Activated naive CD4-positive, alpha-beta T cell treated with anti-CD3 and anti-CD28 coated beads, Interleukin-2, amount 10 ng/mL, durations not matched to agents 7 days and 5 days (primary cell): ENCODE measurements at regions not wholly inside any gene's neighbourhood (a gene's known extent, or its start where the extent isn't known, plus 50 kb on each side); places are given as distances from the start of the nearest gene placed in this dataset.

Experiments used
- CTCF ChIA-PET: fragments of 350-600 bp; sonication (Branson Sonifier 250); formaldehyde crosslinking; loops from one replicate; lab custom pipeline; 2021; ENCODE audit warnings: antibody characterized with exemption; lab: Charles Lee
- DNase-seq: peaks from one replicate; pipeline ENCODE4 v3.0.0-alpha.2; 2020
- H3K27ac Mint-ChIP-seq: one replicate; pipeline ENCODE4 v1.8.0; 2021; ENCODE audit warnings: mild to moderate bottlenecking, moderate library complexity, mixed read lengths
- H3K27me3 Mint-ChIP-seq: one replicate; pipeline ENCODE4 v1.8.0; 2021; ENCODE audit warnings: mild to moderate bottlenecking, mixed read lengths
- H3K36me3 Mint-ChIP-seq: one replicate; pipeline ENCODE4 v1.8.0; 2021; ENCODE audit warnings: mixed read lengths
- H3K4me1 Mint-ChIP-seq: one replicate; pipeline ENCODE4 v1.8.0; 2021; ENCODE audit warnings: mixed read lengths
- H3K4me3 Mint-ChIP-seq: one replicate; pipeline ENCODE4 v1.8.0; 2021; ENCODE audit warnings: mild to moderate bottlenecking, moderate library complexity, mixed read lengths
- H3K9me3 Mint-ChIP-seq: one replicate; pipeline ENCODE4 v1.8.0; 2021; ENCODE audit warnings: mixed read lengths

GRCh38 chr4:185862340-185862739 lies 50.3 kb upstream of the SORBS2 start:
- Mint-ChIP-seq H3K4me3 (no peak overlapping the region), H3K4me1 (no peaks in the 10 kb centered on the region), H3K9me3 (no peaks in the 10 kb centered on the region), H3K36me3 (no peaks in the 10 kb centered on the region), H3K27me3 (no peaks in the 10 kb centered on the region), H3K27ac (no peak overlapping the region)
- CTCF ChIA-PET: no interaction called here
- DNase-seq: no peak

- Mint-ChIP-seq H3K27ac (no peak overlapping the region), H3K4me1 (no peaks in the 10 kb centered on the region), H3K9me3 (no peaks in the 10 kb centered on the region), H3K36me3 (no peaks in the 10 kb centered on the region), H3K4me3 (no peak overlapping the region), H3K27me3 (no peaks in the 10 kb centered on the region)
- CTCF ChIA-PET: no interaction called here
- DNase-seq: no peak
Measured at GRCh38 chr4:185863946-185864345, 52.0 kb upstream of the SORBS2 start.

- CTCF ChIA-PET: no interaction called here
- peaks cover 4% of the 10 kb centered on the region for H3K27me3 Mint-ChIP-seq
- no peak overlapping the region for H3K27ac Mint-ChIP-seq
- H3K4me3 Mint-ChIP-seq: no peak overlapping the region
- H3K9me3 Mint-ChIP-seq: no peaks in the 10 kb centered on the region
- DNase-seq: no peak
- H3K36me3 Mint-ChIP-seq: no peaks in the 10 kb centered on the region
- no peaks in the 10 kb centered on the region for H3K4me1 Mint-ChIP-seq
Measured at GRCh38 chr4:185865901-185866328, 53.9 kb upstream of the SORBS2 start.

- H3K4me3 Mint-ChIP-seq: no peak overlapping the region
- CTCF ChIA-PET: no interaction called here
- H3K27ac Mint-ChIP-seq: no peak overlapping the region
- H3K27me3 Mint-ChIP-seq: peaks cover 4% of the 10 kb centered on the region
- no peaks in the 10 kb centered on the region for H3K9me3 Mint-ChIP-seq
- no peaks in the 10 kb centered on the region for H3K36me3 Mint-ChIP-seq
- DNase-seq: no peak
- H3K4me1 Mint-ChIP-seq: no peaks in the 10 kb centered on the region
Measured at GRCh38 chr4:185867770-185868169, 55.8 kb upstream of the SORBS2 start.

GRCh38 chr4:185868983-185869382 lies 57.0 kb upstream of the SORBS2 start:
- Mint-ChIP-seq H3K4me1 (no peaks in the 10 kb centered on the region), H3K9me3 (no peaks in the 10 kb centered on the region), H3K27me3 (peaks cover 4% of the 10 kb centered on the region), H3K4me3 (no peak overlapping the region), H3K27ac (no peak overlapping the region), H3K36me3 (no peaks in the 10 kb centered on the region)
- no peak for DNase-seq
- CTCF ChIA-PET: no interaction called here

- Mint-ChIP-seq H3K9me3 (no peaks in the 10 kb centered on the region), H3K4me3 (no peak overlapping the region), H3K36me3 (no peaks in the 10 kb centered on the region), H3K27ac (no peak overlapping the region), H3K27me3 (peaks cover 4% of the 10 kb centered on the region), H3K4me1 (no peaks in the 10 kb centered on the region)
- CTCF ChIA-PET: no interaction called here
- no peak for DNase-seq
Measured at GRCh38 chr4:185869427-185869826, 57.4 kb upstream of the SORBS2 start.

- Mint-ChIP-seq H3K36me3 (no peaks in the 10 kb centered on the region), H3K4me1 (no peaks in the 10 kb centered on the region), H3K27me3 (peaks cover 4% of the 10 kb centered on the region), H3K4me3 (no peak overlapping the region), H3K27ac (no peak overlapping the region), H3K9me3 (no peaks in the 10 kb centered on the region)
- no peak for DNase-seq
- CTCF ChIA-PET: no interaction called here
Measured at GRCh38 chr4:185870366-185870765, 58.4 kb upstream of the SORBS2 start.

- H3K36me3 Mint-ChIP-seq: no peaks in the 10 kb centered on the region
- H3K4me3 Mint-ChIP-seq: no peak overlapping the region
- H3K27ac Mint-ChIP-seq: no peak overlapping the region
- CTCF ChIA-PET: no interaction called here
- H3K4me1 Mint-ChIP-seq: no peaks in the 10 kb centered on the region
- DNase-seq: no peak
- peaks cover 4% of the 10 kb centered on the region for H3K27me3 Mint-ChIP-seq
- no peaks in the 10 kb centered on the region for H3K9me3 Mint-ChIP-seq
Measured at GRCh38 chr4:185872747-185873380, 60.9 kb upstream of the SORBS2 start.

- no peak for DNase-seq
- H3K27ac Mint-ChIP-seq: no peak overlapping the region
- H3K27me3 Mint-ChIP-seq: peaks cover 4% of the 10 kb centered on the region
- CTCF ChIA-PET: no interaction called here
- no peaks in the 10 kb centered on the region for H3K36me3 Mint-ChIP-seq
- H3K4me3 Mint-ChIP-seq: no peak overlapping the region
- no peaks in the 10 kb centered on the region for H3K9me3 Mint-ChIP-seq
- no peaks in the 10 kb centered on the region for H3K4me1 Mint-ChIP-seq
Measured at GRCh38 chr4:185874516-185875230, 62.7 kb upstream of the SORBS2 start.

- no peak for DNase-seq
- CTCF ChIA-PET: no interaction called here
- H3K27me3 Mint-ChIP-seq: peaks cover 2% of the 10 kb centered on the region
Measured at GRCh38 chr4:185875316-185875907, 63.4 kb upstream of the SORBS2 start.

GRCh38 chr4:185878633-185879032 lies 66.6 kb upstream of the SORBS2 start:
- CTCF ChIA-PET: no interaction called here
- no peak for DNase-seq
- Mint-ChIP-seq H3K27ac (no peak overlapping the region), H3K9me3 (no peaks in the 10 kb centered on the region), H3K4me1 (no peaks in the 10 kb centered on the region), H3K27me3 (no peaks in the 10 kb centered on the region), H3K4me3 (no peak overlapping the region), H3K36me3 (no peaks in the 10 kb centered on the region)

More at GRCh38 chr4:185875316-185875907, 63.4 kb upstream of the SORBS2 start:
- Mint-ChIP-seq H3K4me1 (no peaks in the 10 kb centered on the region), H3K36me3 (no peaks in the 10 kb centered on the region), H3K4me3 (no peak overlapping the region), H3K27ac (no peak overlapping the region), H3K9me3 (no peaks in the 10 kb centered on the region)

- Mint-ChIP-seq H3K36me3 (no peaks in the 10 kb centered on the region), H3K4me3 (no peak overlapping the region), H3K9me3 (no peaks in the 10 kb centered on the region), H3K4me1 (no peaks in the 10 kb centered on the region), H3K27ac (no peak overlapping the region), H3K27me3 (no peaks in the 10 kb centered on the region)
- no peak for DNase-seq
- CTCF ChIA-PET: no interaction called here
Measured at GRCh38 chr4:185879666-185880312, 67.8 kb upstream of the SORBS2 start.

- Mint-ChIP-seq H3K4me3 (no peak overlapping the region), H3K27ac (no peak overlapping the region), H3K36me3 (no peaks in the 10 kb centered on the region), H3K9me3 (no peaks in the 10 kb centered on the region), H3K27me3 (no peaks in the 10 kb centered on the region), H3K4me1 (no peaks in the 10 kb centered on the region)
- CTCF ChIA-PET: no interaction called here
- DNase-seq: no peak
Measured at GRCh38 chr4:185880571-185880970, 68.6 kb upstream of the SORBS2 start.

GRCh38 chr4:185881430-185881829 lies 69.4 kb upstream of the SORBS2 start:
- Mint-ChIP-seq H3K27ac (no peak overlapping the region), H3K36me3 (no peaks in the 10 kb centered on the region), H3K4me3 (no peak overlapping the region), H3K4me1 (no peaks in the 10 kb centered on the region), H3K27me3 (no peaks in the 10 kb centered on the region), H3K9me3 (no peaks in the 10 kb centered on the region)
- no peak for DNase-seq
- CTCF ChIA-PET: no interaction called here
